GM19463 (cell line): ENCODE measurements at regions not wholly inside any gene's neighbourhood (a gene's known extent, or its start where the extent isn't known, plus 50 kb on each side); places are given as distances from the start of the nearest gene placed in this dataset.

Source experiments
- ATAC-seq: cut with Tn5 transposase; IDR thresholded peaks from one replicate; pipeline ENCODE4 v1.9.1; 2021; ENCODE audit warnings: mild to moderate bottlenecking, moderate library complexity; ENCODE audit not compliant: unreplicated experiment

- ATAC-seq: no peak
Measured at GRCh38 chr5:167998148-167998767, 293.2 kb upstream of the WWC1 start.

- ATAC-seq: no peak
Measured at GRCh38 chr5:167999182-167999581, 292.3 kb upstream of the WWC1 start.

DNA sequence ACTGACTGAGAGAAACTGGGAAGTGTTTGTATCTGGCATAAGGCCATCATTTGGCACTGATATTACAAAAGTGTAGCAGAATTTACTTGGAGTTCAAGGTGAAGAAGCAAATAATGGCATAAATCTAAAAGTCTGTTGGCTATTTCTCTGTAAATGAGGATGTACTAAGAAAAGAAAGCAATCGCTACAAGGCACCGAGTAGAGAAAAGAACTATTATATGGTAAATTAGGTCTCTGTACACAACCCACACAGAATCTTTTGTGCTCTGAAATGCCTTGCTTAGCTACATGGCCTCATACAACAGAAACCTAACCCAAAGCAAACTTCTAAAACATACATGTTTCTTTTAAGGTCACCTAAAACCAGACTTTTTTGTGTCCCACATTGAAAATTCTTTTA lies 290.1 kb upstream of the WWC1 start:
- ATAC-seq: no peak

DNA sequence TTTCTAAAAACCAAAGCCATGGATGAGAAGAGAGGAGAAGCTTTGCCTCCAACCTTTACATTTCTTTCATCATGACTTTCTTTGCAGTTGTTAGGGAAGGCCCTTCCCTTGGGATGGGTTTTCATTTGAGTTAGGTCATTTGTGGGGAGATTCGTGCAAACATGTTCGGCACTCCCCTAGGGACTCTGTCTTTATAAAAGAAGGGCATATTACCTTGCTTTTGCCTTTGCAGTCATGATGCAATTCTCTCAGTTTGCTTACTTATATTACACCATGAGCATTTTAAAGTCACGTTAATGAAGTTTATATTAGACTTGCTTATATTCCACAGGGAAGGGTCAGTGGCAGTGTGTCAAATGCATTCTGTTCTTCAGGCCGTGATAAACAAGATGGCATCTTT lies 289.3 kb upstream of the WWC1 start:
- ATAC-seq: no peak

DNA sequence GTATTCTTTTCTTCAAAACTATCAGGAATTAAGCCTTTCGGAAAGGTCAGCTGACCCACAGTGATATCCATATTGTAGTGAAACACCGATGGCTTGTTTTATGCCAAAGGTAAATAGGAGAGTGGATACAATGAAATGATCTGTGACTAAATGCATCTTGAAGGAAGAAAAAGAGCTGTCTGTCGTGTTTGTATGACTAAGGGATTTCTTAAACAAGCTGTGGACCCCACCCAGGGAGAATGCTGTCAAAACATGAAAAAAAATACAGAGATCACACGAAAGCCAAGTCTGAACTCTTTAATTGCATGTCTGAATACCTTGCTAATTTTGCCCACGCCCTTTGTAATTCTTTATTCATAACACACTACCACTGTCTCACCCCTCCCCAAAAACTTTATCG lies 286.4 kb upstream of the WWC1 start:
- ATAC-seq: no peak

- no peak for ATAC-seq
Measured at GRCh38 chr5:168005936-168006335, 285.5 kb upstream of the WWC1 start.

GRCh38 chr5:168006456-168007130 lies 284.9 kb upstream of the WWC1 start:
- ATAC-seq: no peak

GRCh38 chr5:168007286-168007685 lies 284.2 kb upstream of the WWC1 start:
- no peak for ATAC-seq

- ATAC-seq: no peak
Measured at GRCh38 chr5:168008555-168008954, 282.9 kb upstream of the WWC1 start.

- ATAC-seq: no peak
Measured at GRCh38 chr5:168011096-168011495, 280.3 kb upstream of the WWC1 start.

DNA sequence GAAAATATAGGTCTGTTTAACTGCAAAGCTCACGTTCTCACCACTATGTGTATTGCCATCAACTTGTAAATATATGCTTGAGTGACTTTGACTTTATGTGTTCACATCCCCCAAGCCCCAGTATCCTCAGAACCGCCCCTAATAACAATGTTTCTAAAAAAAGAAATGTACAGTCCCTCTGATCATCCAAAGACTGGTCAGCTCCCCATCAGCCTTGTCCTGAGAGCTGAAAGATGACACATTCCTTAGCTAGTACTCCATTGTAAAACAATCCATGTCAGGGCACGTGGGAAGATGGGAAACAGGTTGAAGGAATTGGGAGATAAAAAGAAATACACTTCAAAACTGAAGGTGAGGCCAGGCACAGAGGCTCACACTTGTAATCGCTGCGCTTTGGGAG lies 279.4 kb upstream of the WWC1 start:
- no peak for ATAC-seq

DNA sequence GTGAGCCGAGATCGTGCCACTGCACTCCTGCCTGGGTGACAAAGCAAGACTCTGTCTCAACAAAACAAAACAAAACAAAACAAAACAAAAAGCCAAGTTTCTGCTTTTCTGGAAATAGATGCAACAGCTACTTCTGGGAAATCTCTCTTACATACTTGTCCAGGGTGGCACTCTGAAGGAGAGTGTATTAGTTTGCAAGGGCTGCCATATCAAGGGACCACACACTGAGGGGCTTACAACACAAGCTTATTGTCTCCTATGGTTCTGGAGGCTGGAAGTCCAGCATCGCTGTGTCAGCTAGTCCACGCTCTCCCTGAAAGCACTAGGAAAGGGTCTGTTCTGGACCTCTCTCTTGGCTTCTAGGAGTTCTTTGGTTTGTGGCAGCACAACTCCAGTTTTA lies 277.9 kb upstream of the WWC1 start:
- ATAC-seq: no peak

GRCh38 chr5:168014433-168015123 lies 276.9 kb upstream of the WWC1 start:
- no peak for ATAC-seq

DNA sequence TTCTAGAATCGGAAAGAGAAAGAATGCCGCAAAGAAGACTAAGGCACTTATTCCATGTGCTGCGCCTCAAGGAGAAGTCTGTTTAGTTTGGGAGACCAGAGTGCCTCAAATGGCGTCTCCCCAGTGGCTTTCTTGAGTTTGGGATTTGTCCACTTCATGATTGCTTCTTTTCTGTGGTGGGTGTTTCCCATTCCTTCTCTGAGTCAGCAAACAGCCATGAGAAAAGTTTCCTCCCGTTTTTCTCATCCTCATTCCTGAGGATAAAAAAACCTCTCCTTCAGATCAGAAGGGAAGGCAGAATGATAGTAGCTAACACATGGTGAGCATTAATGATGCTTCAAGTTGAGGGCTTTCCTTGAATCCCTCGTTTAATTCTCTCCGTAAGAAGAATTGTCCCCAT lies 275.9 kb upstream of the WWC1 start:
- no peak for ATAC-seq

DNA sequence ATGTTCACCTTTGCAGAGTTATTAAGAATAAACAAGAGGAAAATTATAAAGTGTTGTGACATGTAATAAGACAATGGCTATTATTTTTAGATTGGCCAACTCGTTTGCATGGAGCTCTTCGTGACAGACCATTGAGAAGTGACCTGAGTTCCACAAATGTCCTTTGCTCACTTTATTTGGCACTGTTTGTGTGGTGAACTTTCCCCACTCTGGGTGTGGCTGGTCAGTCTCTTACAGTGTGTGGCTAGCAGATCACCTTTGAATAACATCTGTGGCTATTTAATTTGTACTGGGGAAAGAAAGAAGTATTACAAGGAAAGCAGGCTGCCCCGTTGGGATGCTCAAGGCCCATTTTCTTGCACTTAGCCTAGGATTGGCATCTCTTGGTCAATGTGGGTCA lies 274.1 kb upstream of the WWC1 start:
- ATAC-seq: no peak

DNA sequence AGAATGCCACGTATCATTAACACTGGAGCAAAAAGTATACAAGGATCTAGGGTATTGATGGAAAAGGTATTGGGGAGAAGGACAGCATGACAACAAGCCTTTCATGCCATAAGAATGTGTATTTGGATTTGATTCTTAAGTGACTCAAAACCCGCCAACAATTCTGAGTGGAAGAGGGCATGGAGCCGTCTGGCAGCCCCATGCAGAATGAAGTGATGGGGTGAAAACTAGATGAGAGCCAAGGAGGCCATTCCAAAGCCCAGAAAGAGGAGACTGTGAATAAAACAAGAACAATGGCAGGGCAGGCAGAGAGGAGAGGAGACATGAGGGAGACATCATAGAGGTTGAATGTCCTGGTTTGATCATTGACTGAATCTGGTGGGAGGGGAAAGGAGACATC lies 272.3 kb upstream of the WWC1 start:
- ATAC-seq: no peak

DNA sequence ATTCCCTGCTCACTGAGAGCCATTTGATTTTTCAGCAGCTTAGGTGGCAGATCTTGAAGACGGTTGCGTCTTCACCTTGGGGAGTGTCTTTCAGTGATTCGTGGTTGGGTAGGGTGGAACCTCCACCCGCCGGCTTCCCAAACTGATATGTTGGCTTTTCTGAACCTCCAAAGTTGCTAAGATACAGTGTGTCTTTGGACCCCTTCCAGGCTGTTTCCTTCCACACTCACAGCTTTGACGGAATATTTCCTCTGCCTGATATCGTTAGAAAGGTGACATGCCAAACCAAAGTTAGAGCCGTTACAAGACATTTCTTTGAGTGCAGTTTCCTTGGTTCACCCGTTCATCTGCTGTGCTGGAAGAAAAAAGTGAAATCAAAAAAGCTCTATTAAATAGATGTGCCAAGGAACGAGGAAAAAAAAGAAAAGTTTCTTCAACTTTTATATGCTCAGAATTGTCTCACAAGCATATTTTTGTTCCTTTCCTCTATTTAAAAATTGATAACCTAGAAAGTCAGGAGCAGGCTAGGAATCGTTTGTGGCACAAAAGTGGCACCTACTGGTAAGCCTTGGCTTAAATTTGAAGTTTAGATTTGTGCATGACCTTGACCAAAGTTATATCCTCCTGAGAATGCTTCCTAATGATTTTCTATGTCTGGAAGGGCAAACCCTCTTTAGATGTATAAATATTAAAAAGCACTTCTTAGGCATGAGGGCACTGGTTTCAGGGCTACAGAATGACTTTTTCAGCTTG lies 270.7 kb upstream of the WWC1 start:
- no peak for ATAC-seq

DNA sequence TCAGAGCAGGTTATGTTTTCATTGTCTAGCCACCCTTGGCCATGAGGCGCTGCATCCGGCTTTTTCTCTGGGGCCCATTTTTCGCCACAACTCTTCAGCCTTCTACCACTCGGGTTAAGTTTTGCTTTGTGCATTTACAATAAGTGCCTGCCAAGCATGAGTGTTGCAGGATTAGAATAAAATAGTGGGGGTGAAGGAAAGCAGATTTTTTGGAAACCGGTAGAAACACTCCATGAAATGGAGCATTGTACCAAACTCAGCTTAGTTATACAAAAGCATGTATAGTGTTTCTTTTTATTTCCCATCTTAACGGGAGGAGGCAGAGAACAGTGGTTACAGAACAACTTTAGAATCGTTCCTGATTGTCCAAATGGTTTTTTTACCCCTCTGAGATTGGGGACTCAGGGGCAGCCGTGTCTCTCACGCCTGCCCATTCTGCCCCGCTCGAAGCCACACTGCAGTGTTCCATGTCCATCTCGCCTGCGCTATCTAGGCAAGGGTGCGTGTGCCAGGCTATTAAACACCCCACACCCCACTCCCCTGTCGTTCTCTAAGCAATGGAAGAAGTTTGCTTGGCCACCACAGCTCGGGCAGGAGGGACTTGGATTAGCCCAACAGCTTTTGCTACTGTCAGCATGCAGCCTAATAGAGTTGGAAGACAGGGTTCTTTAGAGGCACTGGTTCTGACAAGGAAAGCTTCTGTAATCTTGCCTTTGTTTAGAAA lies 268.8 kb upstream of the WWC1 start:
- no peak for ATAC-seq

GRCh38 chr5:168023191-168023590 lies 268.3 kb upstream of the WWC1 start:
- ATAC-seq: no peak

DNA sequence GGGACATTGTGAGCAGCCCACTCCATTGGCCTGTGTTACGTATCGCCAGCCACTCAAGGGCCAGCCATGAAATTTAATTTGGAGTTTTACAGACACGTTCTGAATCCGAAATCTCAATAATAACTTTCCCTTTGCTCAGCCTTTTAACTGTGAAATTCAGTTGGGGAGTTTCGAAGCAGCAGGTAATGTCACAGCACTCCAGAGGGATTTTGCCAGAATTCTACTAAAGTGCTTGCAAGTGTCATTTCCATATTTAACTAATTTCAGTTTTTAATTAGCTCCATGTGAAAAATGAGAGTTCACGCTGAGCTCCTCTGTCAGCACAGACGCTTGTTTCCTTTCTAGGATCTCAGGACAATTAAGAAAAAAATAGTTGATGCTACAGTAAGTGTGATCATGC lies 267.1 kb upstream of the WWC1 start:
- no peak for ATAC-seq

DNA sequence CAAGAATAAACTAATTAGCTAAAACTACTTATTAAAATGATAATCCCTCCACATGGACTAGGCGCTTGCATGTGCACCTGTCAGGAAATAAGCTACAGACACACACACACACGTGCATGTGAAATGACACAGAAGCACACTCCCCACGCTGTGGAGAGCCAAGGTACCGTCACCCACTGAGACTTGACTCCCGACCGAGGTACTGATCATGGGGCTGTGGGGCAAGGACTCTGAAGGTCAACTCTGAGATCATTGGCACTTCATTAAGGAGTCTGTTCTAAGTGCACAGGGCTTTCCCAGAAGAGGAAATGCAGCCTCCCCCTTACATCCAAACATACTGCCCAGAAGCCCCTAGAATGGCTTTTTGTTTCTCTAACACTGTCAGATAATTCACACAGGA lies 264.4 kb upstream of the WWC1 start:
- ATAC-seq: no peak
